HL-60 (cell line): ENCODE measurements at regions not wholly inside any gene's neighbourhood (a gene's known extent, or its start where the extent isn't known, plus 50 kb on each side); places are given as distances from the start of the nearest gene placed in this dataset.
A peak's percentile ranks its signal among the peaks of the same experiment; 100 is the strongest.
"Not testable (repeated sequence)": the region's sequence is repeated elsewhere in the genome, so short reads cannot be mapped to it uniquely, and the experiment has no call there.

Experiments used
- DNase-seq, 2 experiments: peaks; one replicate each; pipeline ENCODE4 v3.0.0-alpha.2; 2010 to 2020; ENCODE audit warnings: low read depth in 1 of 2, low spot score in 1 of 2
- H3K27ac ChIP-seq: fragments of 250-450 bp; sonication (Bioruptor Pico); replicated peaks from 2 replicates; pipeline ENCODE4 v1.5.1; 2020; ENCODE audit warnings: mild to moderate bottlenecking, moderate library complexity
- H3K27me3 ChIP-seq: fragments of 250-450 bp; sonication (Bioruptor Pico); 2 replicates; pipeline ENCODE4 v1.5.1; 2021; ENCODE audit warnings: mild to moderate bottlenecking, moderate library complexity; ENCODE audit not compliant: insufficient read depth, poor library complexity, severe bottlenecking
- H3K4me3 ChIP-seq: replicated peaks from 2 replicates; pipeline ENCODE4 v1.5.1; 2011; ENCODE audit warnings: mild to moderate bottlenecking, control low read depth, low read length; ENCODE audit not compliant: insufficient read depth
- GABPA ChIP-seq: IDR thresholded peaks from 2 replicates; pipeline ENCODE4 v1.6.1; 2012; ENCODE audit warnings: low read depth
- POLR2AphosphoS5 ChIP-seq: IDR thresholded peaks from 2 replicates; pipeline ENCODE4 v1.6.1; 2012; ENCODE audit warnings: low read depth
- REST ChIP-seq: IDR thresholded peaks from 2 replicates; pipeline ENCODE4 v1.6.1; 2012; ENCODE audit warnings: low read depth; ENCODE audit not compliant: insufficient replicate concordance
- SPI1 ChIP-seq: IDR thresholded peaks from 2 replicates; pipeline ENCODE4 v1.6.1; 2012; ENCODE audit warnings: low read depth, mild to moderate bottlenecking, borderline replicate concordance
- TF ChIP-seq, protein P1 (sequence below): IDR thresholded peaks from one replicate; pipeline ENCODE4 v1.5.1; 2011; ENCODE audit warnings: low read length, control low read depth, inconsistent platforms; ENCODE audit not compliant: insufficient read depth

- not testable (repeated sequence) for H3K27me3 ChIP-seq, DNase-seq, H3K27ac ChIP-seq, H3K4me3 ChIP-seq
Observed at GRCh38 chr3:144023543-144023942, 51.9 kb downstream of the DIPK2A start.

DNA sequence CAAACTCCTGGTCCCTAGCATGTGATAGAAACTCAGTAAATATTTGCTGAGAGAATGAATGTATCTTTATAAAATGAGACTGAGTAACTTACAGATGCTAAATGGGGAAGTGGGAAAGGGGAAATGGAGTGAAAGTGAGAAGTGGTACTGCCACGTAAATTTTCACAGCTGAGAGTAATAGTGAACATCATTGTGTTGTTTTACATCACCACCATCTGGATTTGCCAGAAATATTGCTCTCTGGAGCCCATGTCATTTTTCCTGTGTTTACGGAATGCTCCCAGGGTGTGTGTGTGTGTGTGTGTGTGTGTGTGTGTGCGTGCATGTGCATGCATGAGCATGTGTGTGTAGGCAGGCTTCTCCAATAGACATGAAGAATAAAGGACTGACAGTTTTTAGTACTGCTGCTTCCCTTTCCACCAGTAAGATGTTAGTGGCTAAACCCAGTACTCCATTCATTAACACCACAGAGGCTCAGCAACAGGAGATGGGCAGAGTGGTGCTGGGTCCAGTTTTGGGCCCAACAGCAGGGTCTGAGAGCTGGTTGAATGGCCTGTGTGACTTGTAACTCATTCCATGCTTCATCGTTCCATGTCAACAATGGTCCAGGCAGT is 57.3 kb downstream of the DIPK2A start:
- TF ChIP-seq POLR2AphosphoS5 (no peak; the same call in 1 of the 2 replicates), SPI1 (peak; percentile 100)
- Histone ChIP-seq H3K4me3 (no peak overlapping the region), H3K27me3 (no peaks in the 10 kb centered on the region), H3K27ac (no peak overlapping the region)
- DNase-seq, result peak in 1 of 2 experiments; percentile 47

- TF ChIP-seq REST (no peak), POLR2AphosphoS5 (no peak), GABPA (no peak), SPI1 (no peak)
- TF ChIP-seq, protein P1, sequence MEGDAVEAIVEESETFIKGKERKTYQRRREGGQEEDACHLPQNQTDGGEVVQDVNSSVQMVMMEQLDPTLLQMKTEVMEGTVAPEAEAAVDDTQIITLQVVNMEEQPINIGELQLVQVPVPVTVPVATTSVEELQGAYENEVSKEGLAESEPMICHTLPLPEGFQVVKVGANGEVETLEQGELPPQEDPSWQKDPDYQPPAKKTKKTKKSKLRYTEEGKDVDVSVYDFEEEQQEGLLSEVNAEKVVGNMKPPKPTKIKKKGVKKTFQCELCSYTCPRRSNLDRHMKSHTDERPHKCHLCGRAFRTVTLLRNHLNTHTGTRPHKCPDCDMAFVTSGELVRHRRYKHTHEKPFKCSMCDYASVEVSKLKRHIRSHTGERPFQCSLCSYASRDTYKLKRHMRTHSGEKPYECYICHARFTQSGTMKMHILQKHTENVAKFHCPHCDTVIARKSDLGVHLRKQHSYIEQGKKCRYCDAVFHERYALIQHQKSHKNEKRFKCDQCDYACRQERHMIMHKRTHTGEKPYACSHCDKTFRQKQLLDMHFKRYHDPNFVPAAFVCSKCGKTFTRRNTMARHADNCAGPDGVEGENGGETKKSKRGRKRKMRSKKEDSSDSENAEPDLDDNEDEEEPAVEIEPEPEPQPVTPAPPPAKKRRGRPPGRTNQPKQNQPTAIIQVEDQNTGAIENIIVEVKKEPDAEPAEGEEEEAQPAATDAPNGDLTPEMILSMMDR, result no peak
- DNase-seq, result no peak
- no peak overlapping the region for H3K4me3 ChIP-seq
- H3K27ac ChIP-seq, result no peak overlapping the region
- no peaks in the 10 kb centered on the region for H3K27me3 ChIP-seq
Observed at GRCh38 chr3:144029769-144030168, 58.1 kb downstream of the DIPK2A start.

DNA sequence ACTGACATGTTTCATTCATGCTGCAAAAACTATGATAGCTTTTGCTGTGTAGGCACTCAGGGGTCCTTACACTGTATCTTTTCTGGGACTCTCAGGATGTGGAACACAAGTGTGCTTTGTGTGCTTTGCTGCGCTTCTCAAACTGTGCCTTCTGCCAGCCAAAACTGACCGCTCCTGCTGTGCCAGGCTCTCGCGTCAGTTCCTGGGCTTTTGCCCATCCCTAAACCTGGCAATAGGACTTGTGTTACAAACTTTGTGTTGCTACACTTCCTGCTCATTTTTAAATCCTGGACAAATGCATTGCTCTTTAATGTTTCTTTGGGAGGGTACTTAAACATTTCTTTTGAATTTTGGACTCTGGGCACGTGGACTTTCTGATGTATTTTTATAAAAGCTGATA is 60.3 kb downstream of the DIPK2A start:
- TF ChIP-seq POLR2AphosphoS5 (no peak), REST (no peak)
- DNase-seq, result no peak
- H3K27ac ChIP-seq, result no peak overlapping the region

GRCh38 chr3:144032531-144033239 is 61.1 kb downstream of the DIPK2A start:
- no peak for DNase-seq
- TF ChIP-seq SPI1, result no peak
- TF ChIP-seq, protein P1, result no peak
- no peak for TF ChIP-seq GABPA
- TF ChIP-seq POLR2AphosphoS5, result no peak
- TF ChIP-seq REST, result no peak
- no peak overlapping the region for H3K27ac ChIP-seq
- H3K4me3 ChIP-seq, result no peak overlapping the region
- no peaks in the 10 kb centered on the region for H3K27me3 ChIP-seq

More for the DNA sequence above, 60.3 kb downstream of the DIPK2A start:
- Histone ChIP-seq H3K4me3 (no peak overlapping the region), H3K27me3 (no peaks in the 10 kb centered on the region)
